Retina (tissue), 1 donor: ENCODE measurements at regions not wholly inside any gene's neighbourhood (a gene's known extent, or its start where the extent isn't known, plus 50 kb on each side); places are given as distances from the start of the nearest gene placed in this dataset.
"Not testable (repeated sequence)": the region's sequence is repeated elsewhere in the genome, so short reads cannot be mapped to it uniquely, and the experiment has no call there.

Experiments used
- DNase-seq: peaks from one replicate; pipeline ENCODE4 v3.0.0-alpha.2; 2016

- peak; percentile 34 for DNase-seq
Observed at GRCh38 chr5:97545886-97546535, 363.0 kb upstream of the RIOK2 start.

- DNase-seq = no peak
Observed at GRCh38 chr5:97547430-97547829, 364.4 kb upstream of the RIOK2 start.

GRCh38 chr5:97547999-97548738, 365.1 kb upstream of the RIOK2 start:
- DNase-seq = no peak

GRCh38 chr5:97548739-97549080, 365.7 kb upstream of the RIOK2 start:
- DNase-seq = no peak

- DNase-seq = no peak
Observed at GRCh38 chr5:97549496-97549895, 366.4 kb upstream of the RIOK2 start.

- peak; percentile 44 for DNase-seq
Observed at GRCh38 chr5:97550164-97550563, 367.1 kb upstream of the RIOK2 start.

- DNase-seq = no peak
Observed at GRCh38 chr5:97550818-97551217, 367.8 kb upstream of the RIOK2 start.

GRCh38 chr5:97553604-97554452, 370.8 kb upstream of the RIOK2 start:
- no peak for DNase-seq

- no peak for DNase-seq
Observed at GRCh38 chr5:97554977-97555643, 372.1 kb upstream of the RIOK2 start.

- DNase-seq = no peak
Observed at GRCh38 chr5:97555644-97555981, 372.6 kb upstream of the RIOK2 start.

GRCh38 chr5:97559827-97560598, 377.0 kb upstream of the RIOK2 start:
- no peak for DNase-seq

- no peak for DNase-seq
Observed at GRCh38 chr5:97560599-97560993, 377.5 kb upstream of the RIOK2 start.

- DNase-seq = no peak
Observed at GRCh38 chr5:97563050-97563657, 380.1 kb upstream of the RIOK2 start.

GRCh38 chr5:97568382-97568781, 385.3 kb upstream of the RIOK2 start:
- no peak for DNase-seq

- no peak for DNase-seq
Observed at GRCh38 chr5:97570242-97570641, 387.2 kb upstream of the RIOK2 start.

- DNase-seq = no peak
Observed at GRCh38 chr5:97575322-97575721, 392.3 kb upstream of the RIOK2 start.

- DNase-seq = no peak
Observed at GRCh38 chr5:97576956-97577355, 393.9 kb upstream of the RIOK2 start.

GRCh38 chr5:97579977-97580376, 396.9 kb upstream of the RIOK2 start:
- not testable (repeated sequence) for DNase-seq

GRCh38 chr5:97580746-97581145, 397.7 kb upstream of the RIOK2 start:
- no peak for DNase-seq

GRCh38 chr5:97591781-97592180, 408.7 kb upstream of the RIOK2 start:
- DNase-seq = no peak

GRCh38 chr5:97600486-97600885, 417.4 kb upstream of the RIOK2 start:
- no peak for DNase-seq

- DNase-seq = no peak
Observed at GRCh38 chr5:97601651-97602050, 418.6 kb upstream of the RIOK2 start.
